ENCODE measurements at regions not wholly inside any gene's neighbourhood (a gene's known extent, or its start where the extent isn't known, plus 50 kb on each side); places are given as distances from the start of the nearest gene placed in this dataset.

DNA sequence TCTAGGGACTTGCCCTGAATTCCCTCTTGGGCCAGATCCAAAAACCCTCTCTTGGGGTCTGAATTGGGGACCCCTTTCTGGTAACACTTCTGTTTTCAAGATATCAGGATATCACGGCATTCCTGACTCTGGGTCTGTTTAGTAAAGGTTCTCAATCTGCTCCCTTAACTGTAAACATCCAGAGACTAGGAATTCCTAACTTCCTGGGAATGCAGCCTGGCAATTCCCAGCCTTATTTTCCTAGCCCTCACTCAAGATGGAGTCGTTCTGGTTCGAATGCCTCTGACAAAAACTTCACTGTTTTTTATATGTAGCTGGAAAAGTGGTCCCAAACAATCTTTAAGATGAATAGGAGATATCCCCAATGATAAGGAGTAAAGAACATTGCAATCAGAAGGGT lies 141.6 kb upstream of the XYLT1 start:
- Histone ChIP-seq H3K36me3 (no peaks in the 10 kb centered on the region), H3K27ac (no peak overlapping the region), H3K4me1 (no peaks in the 10 kb centered on the region), H3K9me3 (no peaks in the 10 kb centered on the region), H3K27me3 (peaks cover 0 to 19% of the 10 kb centered on the region in 2 donors), H3K4me3 (no peak overlapping the region)
- no peak for DNase-seq (ENCODE audit: low spot score in 2 of 2)
- TF ChIP-seq POLR2AphosphoS5 (IDR thresholded peaks at IDR 0.05) (no peak), POLR2A (IDR thresholded peaks at IDR 0.05) (no peak)
- TF ChIP-seq, protein P1, sequence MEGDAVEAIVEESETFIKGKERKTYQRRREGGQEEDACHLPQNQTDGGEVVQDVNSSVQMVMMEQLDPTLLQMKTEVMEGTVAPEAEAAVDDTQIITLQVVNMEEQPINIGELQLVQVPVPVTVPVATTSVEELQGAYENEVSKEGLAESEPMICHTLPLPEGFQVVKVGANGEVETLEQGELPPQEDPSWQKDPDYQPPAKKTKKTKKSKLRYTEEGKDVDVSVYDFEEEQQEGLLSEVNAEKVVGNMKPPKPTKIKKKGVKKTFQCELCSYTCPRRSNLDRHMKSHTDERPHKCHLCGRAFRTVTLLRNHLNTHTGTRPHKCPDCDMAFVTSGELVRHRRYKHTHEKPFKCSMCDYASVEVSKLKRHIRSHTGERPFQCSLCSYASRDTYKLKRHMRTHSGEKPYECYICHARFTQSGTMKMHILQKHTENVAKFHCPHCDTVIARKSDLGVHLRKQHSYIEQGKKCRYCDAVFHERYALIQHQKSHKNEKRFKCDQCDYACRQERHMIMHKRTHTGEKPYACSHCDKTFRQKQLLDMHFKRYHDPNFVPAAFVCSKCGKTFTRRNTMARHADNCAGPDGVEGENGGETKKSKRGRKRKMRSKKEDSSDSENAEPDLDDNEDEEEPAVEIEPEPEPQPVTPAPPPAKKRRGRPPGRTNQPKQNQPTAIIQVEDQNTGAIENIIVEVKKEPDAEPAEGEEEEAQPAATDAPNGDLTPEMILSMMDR (IDR thresholded peaks at IDR 0.05) = no peak
- intact Hi-C loops (cut with DNase I; ENCODE audit: low total_unique reads) = no loop called here

DNA sequence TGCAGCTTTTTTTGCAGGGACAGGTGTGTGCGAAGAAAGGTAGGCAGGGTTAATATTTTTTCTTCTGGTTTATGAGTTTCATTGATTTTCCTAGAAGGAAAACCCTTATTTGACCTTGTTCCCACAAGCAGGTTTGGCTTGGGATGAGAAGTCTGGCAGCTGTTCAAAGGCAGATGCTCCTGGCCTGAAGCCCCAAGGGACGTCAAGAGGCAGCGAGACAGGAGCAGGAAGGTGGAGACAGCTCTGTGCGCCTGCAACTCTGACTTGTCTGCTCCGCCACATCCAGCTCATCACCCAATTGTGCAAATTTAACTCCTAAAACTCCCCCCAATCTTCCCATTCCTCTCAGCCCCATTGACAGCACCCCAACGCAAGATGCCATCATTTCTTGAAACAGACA lies 136.8 kb upstream of the XYLT1 start:
- TF ChIP-seq POLR2A (IDR thresholded peaks at IDR 0.05) (no peak), POLR2AphosphoS5 (IDR thresholded peaks at IDR 0.05) (no peak)
- TF ChIP-seq, protein P1 (IDR thresholded peaks at IDR 0.05) = no peak
- no peak for DNase-seq (ENCODE audit: low spot score in 2 of 2)
- no peaks in the 10 kb centered on the region for H3K9me3 ChIP-seq
- H3K27me3 ChIP-seq = peaks cover 0 to 27% of the 10 kb centered on the region in 2 donors
- H3K36me3 ChIP-seq = no peaks in the 10 kb centered on the region
- no peaks in the 10 kb centered on the region for H3K4me1 ChIP-seq
- no peak overlapping the region for H3K27ac ChIP-seq
- intact Hi-C loops (cut with DNase I; ENCODE audit: low total_unique reads) = no loop called here
- no peak overlapping the region for H3K4me3 ChIP-seq

DNA sequence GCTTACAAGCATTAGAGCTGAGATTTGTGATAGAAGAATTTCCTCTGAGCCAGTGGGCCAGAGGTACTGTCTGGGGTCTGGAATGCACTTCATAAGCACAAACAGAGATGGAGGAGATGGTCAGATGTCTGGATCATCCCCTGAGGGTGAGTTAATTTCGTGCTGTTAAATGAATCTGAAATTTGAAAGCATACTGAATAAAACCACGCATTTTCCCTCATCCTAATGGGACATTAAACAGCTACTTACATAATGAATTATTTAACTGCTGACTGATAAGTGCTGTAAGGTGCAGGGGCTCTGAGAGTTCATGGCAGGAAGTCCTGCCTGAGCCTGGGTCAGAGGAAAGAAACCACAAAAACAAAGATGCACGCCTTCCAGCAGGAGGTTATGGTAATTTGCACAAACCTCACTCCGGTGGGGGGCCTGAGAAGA lies 136.3 kb upstream of the XYLT1 start:
- intact Hi-C loops (cut with DNase I; ENCODE audit: low total_unique reads) = no loop called here
- Histone ChIP-seq H3K36me3 (no peaks in the 10 kb centered on the region), H3K27me3 (peaks cover 0 to 27% of the 10 kb centered on the region in 2 donors), H3K27ac (no peak overlapping the region), H3K4me3 (no peak overlapping the region), H3K9me3 (no peaks in the 10 kb centered on the region), H3K4me1 (no peaks in the 10 kb centered on the region)
- TF ChIP-seq POLR2A (IDR thresholded peaks at IDR 0.05) = no peak
- DNase-seq (ENCODE audit: low spot score in 2 of 2) = no peak

DNA sequence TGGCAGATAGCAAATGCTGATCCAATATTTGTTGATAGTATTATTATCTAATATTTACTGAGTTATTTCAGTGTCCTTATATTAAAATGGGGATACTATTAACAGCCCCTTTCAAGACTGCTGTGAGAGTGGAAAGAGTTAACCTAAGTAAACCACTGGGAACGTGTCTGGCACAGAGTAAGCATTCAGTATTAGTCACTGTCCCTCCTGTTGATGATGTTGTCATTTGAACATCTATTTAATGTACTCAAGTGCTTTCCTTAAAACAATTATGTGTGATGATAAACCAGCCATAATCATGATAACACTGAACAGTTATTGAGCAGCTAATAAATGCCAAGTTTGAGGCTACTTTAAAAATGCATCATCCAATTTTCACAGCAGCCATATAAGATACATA lies 135.7 kb upstream of the XYLT1 start:
- DNase-seq (ENCODE audit: low spot score in 2 of 2) = no peak
- H3K4me1 ChIP-seq = no peaks in the 10 kb centered on the region
- TF ChIP-seq, protein P1 (IDR thresholded peaks at IDR 0.05) = no peak
- TF ChIP-seq POLR2A (IDR thresholded peaks at IDR 0.05) (no peak), POLR2AphosphoS5 (IDR thresholded peaks at IDR 0.05) (no peak)
- no peaks in the 10 kb centered on the region for H3K36me3 ChIP-seq
- H3K27ac ChIP-seq = no peak overlapping the region
- H3K4me3 ChIP-seq = no peak overlapping the region
- intact Hi-C loops (cut with DNase I; ENCODE audit: low total_unique reads) = no loop called here
- peaks cover 0 to 27% of the 10 kb centered on the region in 2 donors for H3K27me3 ChIP-seq
- H3K9me3 ChIP-seq = no peaks in the 10 kb centered on the region

DNA sequence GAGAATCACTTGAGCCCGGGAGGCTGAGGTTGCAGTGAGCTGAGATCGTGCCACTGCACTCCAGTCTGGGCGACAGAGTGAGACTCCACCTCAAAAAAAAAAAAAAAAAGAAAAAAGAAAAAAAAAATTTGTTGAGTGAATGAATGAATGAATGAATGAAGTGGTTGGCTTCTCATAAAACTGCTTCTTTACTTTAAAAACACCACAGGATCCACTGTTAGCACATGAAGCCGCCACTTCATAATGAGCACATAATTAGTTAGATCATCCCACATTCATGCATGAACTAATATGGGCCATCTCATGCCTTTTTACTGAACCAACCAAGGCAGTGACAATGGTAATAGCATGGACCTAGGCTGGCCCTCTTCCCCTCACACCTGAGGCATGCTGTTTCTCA lies 135.0 kb upstream of the XYLT1 start:
- Histone ChIP-seq H3K27ac (no peak overlapping the region), H3K9me3 (no peaks in the 10 kb centered on the region), H3K4me3 (no peak overlapping the region), H3K36me3 (no peaks in the 10 kb centered on the region), H3K4me1 (no peaks in the 10 kb centered on the region), H3K27me3 (peaks cover 0 to 27% of the 10 kb centered on the region in 2 donors)
- TF ChIP-seq POLR2AphosphoS5 (IDR thresholded peaks at IDR 0.05) (no peak), POLR2A (IDR thresholded peaks at IDR 0.05) (no peak)
- TF ChIP-seq, protein P1 (IDR thresholded peaks at IDR 0.05) = no peak
- DNase-seq (ENCODE audit: low spot score in 2 of 2) = no peak
- intact Hi-C loops (cut with DNase I; ENCODE audit: low total_unique reads) = no loop called here

DNA sequence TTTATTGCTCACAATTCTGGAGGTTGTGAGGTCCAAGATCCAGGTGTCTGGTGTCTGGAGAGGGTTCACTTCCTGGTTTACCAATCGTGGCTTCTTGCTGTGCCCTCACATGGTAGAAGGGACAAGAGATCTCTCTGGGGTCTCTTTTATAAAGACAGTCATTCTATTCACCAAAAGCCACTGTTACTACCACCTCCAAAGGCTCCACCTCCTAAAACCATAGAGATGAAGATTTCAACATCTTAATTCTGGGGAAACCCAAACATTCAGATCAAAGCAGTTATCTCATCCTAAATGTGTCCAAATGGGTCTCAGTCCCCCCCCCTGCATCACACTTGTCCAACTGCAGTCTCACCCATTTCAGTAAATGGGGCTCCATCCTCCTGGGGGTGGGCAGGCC lies 132.9 kb upstream of the XYLT1 start:
- Histone ChIP-seq H3K27ac (no peak overlapping the region), H3K4me1 (no peaks in the 10 kb centered on the region), H3K36me3 (no peaks in the 10 kb centered on the region), H3K9me3 (peaks cover 6 to 13% of the 10 kb centered on the region in 2 donors), H3K4me3 (no peak overlapping the region), H3K27me3 (peaks cover 0 to 20% of the 10 kb centered on the region in 2 donors)
- DNase-seq (ENCODE audit: low spot score in 2 of 2) = no peak
- intact Hi-C loops (cut with DNase I; ENCODE audit: low total_unique reads) = no loop called here
- TF ChIP-seq, protein P1 (IDR thresholded peaks at IDR 0.05) = no peak
- no peak for TF ChIP-seq POLR2AphosphoS5 (IDR thresholded peaks at IDR 0.05)
- TF ChIP-seq POLR2A (IDR thresholded peaks at IDR 0.05) = no peak

All from breast epithelium (tissue), 4 donors.